ENCODE measurements at regions not wholly inside any gene's neighbourhood (a gene's known extent, or its start where the extent isn't known, plus 50 kb on each side); places are given as distances from the start of the nearest gene placed in this dataset.

GRCh38 chr3:159892801-159893200, 95.8 kb upstream of the IL12A start:
- H3K27ac ChIP-seq (ENCODE audit: insufficient read depth, low read length): no peak overlapping the region
- no peaks in the 10 kb centered on the region for H3K27me3 ChIP-seq (ENCODE audit: control insufficient read depth, insufficient read depth, low read length)
- H2AFZ ChIP-seq (ENCODE audit: low read length): no peak overlapping the region
- H3K4me2 ChIP-seq (ENCODE audit: extremely low read depth, insufficient read depth, low read length): no peak overlapping the region
- H3K9ac ChIP-seq (ENCODE audit: insufficient read depth, low read length): no peak overlapping the region
- H3K4me1 ChIP-seq (ENCODE audit: control insufficient read depth, extremely low read depth, insufficient read depth, low read length): peaks cover 3% of the 10 kb centered on the region
- DNase-seq (ENCODE audit: low read depth in 2 of 2): no peak
- no peaks in the 10 kb centered on the region for H3K9me3 ChIP-seq (ENCODE audit: control insufficient read depth, insufficient read depth, low read depth, low read length)
- H3K36me3 ChIP-seq (ENCODE audit: control insufficient read depth, insufficient read depth, low read length): no peaks in the 10 kb centered on the region
- H4K20me1 ChIP-seq (ENCODE audit: control insufficient read depth, extremely low read depth, insufficient read depth, low read length): no peaks in the 10 kb centered on the region
- no peaks in the 10 kb centered on the region for H3K79me2 ChIP-seq (ENCODE audit: control insufficient read depth, insufficient read depth, low read length)
- TF ChIP-seq CTCF (conservative IDR thresholded peaks at IDR 0.05 in 1 of 2, IDR thresholded peaks at IDR 0.05 in 1 of 2; ENCODE audit: low read depth in 1 of 2, low read length in 2 of 2) (no peak), EZH2 (IDR thresholded peaks at IDR 0.05; ENCODE audit: low read length, missing control alignments) (no peak)
- H3K4me3 ChIP-seq (replicated peaks in 1 of 4; ENCODE audit: control extremely low read depth in 1 of 4, insufficient read depth in 1 of 4, low read depth in 3 of 4, low read length in 4 of 4): no peak overlapping the region

GRCh38 chr3:159894386-159894785, 94.2 kb upstream of the IL12A start:
- Histone ChIP-seq H3K27me3 (ENCODE audit: control insufficient read depth, insufficient read depth, low read length) (no peaks in the 10 kb centered on the region), H3K36me3 (ENCODE audit: control insufficient read depth, insufficient read depth, low read length) (peaks cover 1% of the 10 kb centered on the region), H3K9me3 (ENCODE audit: control insufficient read depth, insufficient read depth, low read depth, low read length) (no peaks in the 10 kb centered on the region), H3K4me1 (ENCODE audit: control insufficient read depth, extremely low read depth, insufficient read depth, low read length) (peaks cover 3% of the 10 kb centered on the region), H3K4me3 (replicated peaks in 1 of 4; ENCODE audit: control extremely low read depth in 1 of 4, insufficient read depth in 1 of 4, low read depth in 3 of 4, low read length in 4 of 4) (no peak overlapping the region), H3K4me2 (ENCODE audit: extremely low read depth, insufficient read depth, low read length) (no peak overlapping the region), H3K9ac (ENCODE audit: insufficient read depth, low read length) (no peak overlapping the region), H4K20me1 (ENCODE audit: control insufficient read depth, extremely low read depth, insufficient read depth, low read length) (no peaks in the 10 kb centered on the region), H3K27ac (ENCODE audit: insufficient read depth, low read length) (no peak overlapping the region), H2AFZ (ENCODE audit: low read length) (no peak overlapping the region), H3K79me2 (ENCODE audit: control insufficient read depth, insufficient read depth, low read length) (no peaks in the 10 kb centered on the region)
- TF ChIP-seq EZH2 (IDR thresholded peaks at IDR 0.05; ENCODE audit: low read length, missing control alignments) (no peak), CTCF (conservative IDR thresholded peaks at IDR 0.05 in 1 of 2, IDR thresholded peaks at IDR 0.05 in 1 of 2; ENCODE audit: low read depth in 1 of 2, low read length in 2 of 2) (no peak)
- no peak for DNase-seq (ENCODE audit: low read depth in 2 of 2)

GRCh38 chr3:159895430-159895829, 93.2 kb upstream of the IL12A start:
- no peak overlapping the region for H3K4me3 ChIP-seq (replicated peaks in 1 of 4; ENCODE audit: control extremely low read depth in 1 of 4, insufficient read depth in 1 of 4, low read depth in 3 of 4, low read length in 4 of 4)
- H4K20me1 ChIP-seq (ENCODE audit: control insufficient read depth, extremely low read depth, insufficient read depth, low read length): no peaks in the 10 kb centered on the region
- peaks cover 1% of the 10 kb centered on the region for H3K36me3 ChIP-seq (ENCODE audit: control insufficient read depth, insufficient read depth, low read length)
- no peak overlapping the region for H3K4me2 ChIP-seq (ENCODE audit: extremely low read depth, insufficient read depth, low read length)
- no peak overlapping the region for H2AFZ ChIP-seq (ENCODE audit: low read length)
- DNase-seq (ENCODE audit: low read depth in 2 of 2): no peak
- H3K9me3 ChIP-seq (ENCODE audit: control insufficient read depth, insufficient read depth, low read depth, low read length): no peaks in the 10 kb centered on the region
- H3K9ac ChIP-seq (ENCODE audit: insufficient read depth, low read length): no peak overlapping the region
- TF ChIP-seq CTCF (conservative IDR thresholded peaks at IDR 0.05 in 1 of 2, IDR thresholded peaks at IDR 0.05 in 1 of 2; ENCODE audit: low read depth in 1 of 2, low read length in 2 of 2) (no peak), EZH2 (IDR thresholded peaks at IDR 0.05; ENCODE audit: low read length, missing control alignments) (no peak)
- H3K27me3 ChIP-seq (ENCODE audit: control insufficient read depth, insufficient read depth, low read length): no peaks in the 10 kb centered on the region
- no peak overlapping the region for H3K27ac ChIP-seq (ENCODE audit: insufficient read depth, low read length)
- H3K4me1 ChIP-seq (ENCODE audit: control insufficient read depth, extremely low read depth, insufficient read depth, low read length): peaks cover 3% of the 10 kb centered on the region
- no peaks in the 10 kb centered on the region for H3K79me2 ChIP-seq (ENCODE audit: control insufficient read depth, insufficient read depth, low read length)
